ENCODE measurements at regions not wholly inside any gene's neighbourhood (a gene's known extent, or its start where the extent isn't known, plus 50 kb on each side); places are given as distances from the start of the nearest gene placed in this dataset.

- DNase-seq, result no peak
Measured at GRCh38 chr7:130931423-130931822, 197.4 kb upstream of the KLF14 start.

- DNase-seq, result no peak
Measured at GRCh38 chr7:130932088-130932487, 198.1 kb upstream of the KLF14 start.

GRCh38 chr7:130932667-130933432 is 198.8 kb upstream of the KLF14 start:
- no peak for DNase-seq

GRCh38 chr7:130933919-130934318 is 199.9 kb upstream of the KLF14 start:
- DNase-seq, result no peak

GRCh38 chr7:130935564-130936157 is 201.7 kb upstream of the KLF14 start:
- DNase-seq, result no peak

- DNase-seq, result no peak
Measured at GRCh38 chr7:130936202-130936931, 202.4 kb upstream of the KLF14 start.

GRCh38 chr7:130937016-130937415 is 203.0 kb upstream of the KLF14 start:
- DNase-seq, result no peak

- DNase-seq, result no peak
Measured at GRCh38 chr7:130937830-130938229, 203.8 kb upstream of the KLF14 start.

GRCh38 chr7:130938661-130939060 is 204.7 kb upstream of the KLF14 start:
- DNase-seq, result no peak

GRCh38 chr7:130939321-130940095 is 205.5 kb upstream of the KLF14 start:
- DNase-seq, result no peak

GRCh38 chr7:130940326-130940725 is 206.3 kb upstream of the KLF14 start:
- no peak for DNase-seq

- DNase-seq, result no peak
Measured at GRCh38 chr7:130940907-130941306, 206.9 kb upstream of the KLF14 start.

GRCh38 chr7:130941322-130942210 is 207.6 kb upstream of the KLF14 start:
- no peak for DNase-seq

- no peak for DNase-seq
Measured at GRCh38 chr7:130942211-130942964, 208.4 kb upstream of the KLF14 start.

- DNase-seq, result no peak
Measured at GRCh38 chr7:130943336-130943901, 209.4 kb upstream of the KLF14 start.

GRCh38 chr7:130943981-130944380 is 210.0 kb upstream of the KLF14 start:
- no peak for DNase-seq

GRCh38 chr7:130944997-130945396 is 211.0 kb upstream of the KLF14 start:
- no peak for DNase-seq

GRCh38 chr7:130945411-130945811 is 211.4 kb upstream of the KLF14 start:
- DNase-seq, result no peak

- DNase-seq, result no peak
Measured at GRCh38 chr7:130946114-130946513, 212.1 kb upstream of the KLF14 start.

- DNase-seq, result no peak
Measured at GRCh38 chr7:130947792-130948580, 214.0 kb upstream of the KLF14 start.

All from activated CD4-positive, alpha-beta T cell treated with anti-CD3 and anti-CD28 coated beads, Interleukin-2, amount 50 U/mL, for 1 hour (primary cell).